ENCODE measurements at regions not wholly inside any gene's neighbourhood (a gene's known extent, or its start where the extent isn't known, plus 50 kb on each side); places are given as distances from the start of the nearest gene placed in this dataset.
"Not testable (repeated sequence)": the region's sequence is repeated elsewhere in the genome, so short reads cannot be mapped to it uniquely, and the experiment has no call there.

- H3K36me3 ChIP-seq (ENCODE audit: control insufficient read depth in 3 of 3, insufficient read depth in 3 of 3, low read length in 3 of 3): no peaks in the 10 kb centered on the region
- no peaks in the 10 kb centered on the region for H3K9me3 ChIP-seq (ENCODE audit: control insufficient read depth in 3 of 3, low read length in 3 of 3)
- H3K27ac ChIP-seq (ENCODE audit: low read depth, low read length): no peak overlapping the region
- H3K4me3 ChIP-seq (ENCODE audit: low read length in 3 of 3): no peak overlapping the region
- H3K4me1 ChIP-seq (ENCODE audit: control insufficient read depth in 3 of 3, insufficient read depth in 3 of 3, low read length in 3 of 3): no peaks in the 10 kb centered on the region
- H3K9ac ChIP-seq (ENCODE audit: low read depth in 1 of 3, low read length in 3 of 3): no peak overlapping the region
- no peaks in the 10 kb centered on the region for H3K27me3 ChIP-seq (ENCODE audit: control insufficient read depth in 3 of 3, insufficient read depth in 3 of 3, low read length in 3 of 3)
These were observed 513.4 kb upstream of the NETO1 start for GRCh38 chr18:73381016-73381698.

- Histone ChIP-seq H3K4me1 (ENCODE audit: control insufficient read depth in 3 of 3, insufficient read depth in 3 of 3, low read length in 3 of 3) (no peaks in the 10 kb centered on the region), H3K9me3 (ENCODE audit: control insufficient read depth in 3 of 3, low read length in 3 of 3) (no peaks in the 10 kb centered on the region), H3K27ac (ENCODE audit: low read depth, low read length) (no peak overlapping the region), H3K9ac (ENCODE audit: low read depth in 1 of 3, low read length in 3 of 3) (no peak overlapping the region), H3K36me3 (ENCODE audit: control insufficient read depth in 3 of 3, insufficient read depth in 3 of 3, low read length in 3 of 3) (no peaks in the 10 kb centered on the region), H3K4me3 (ENCODE audit: low read length in 3 of 3) (no peak overlapping the region), H3K27me3 (ENCODE audit: control insufficient read depth in 3 of 3, insufficient read depth in 3 of 3, low read length in 3 of 3) (no peaks in the 10 kb centered on the region)
These were observed 498.9 kb upstream of the NETO1 start for GRCh38 chr18:73366713-73367112.

DNA sequence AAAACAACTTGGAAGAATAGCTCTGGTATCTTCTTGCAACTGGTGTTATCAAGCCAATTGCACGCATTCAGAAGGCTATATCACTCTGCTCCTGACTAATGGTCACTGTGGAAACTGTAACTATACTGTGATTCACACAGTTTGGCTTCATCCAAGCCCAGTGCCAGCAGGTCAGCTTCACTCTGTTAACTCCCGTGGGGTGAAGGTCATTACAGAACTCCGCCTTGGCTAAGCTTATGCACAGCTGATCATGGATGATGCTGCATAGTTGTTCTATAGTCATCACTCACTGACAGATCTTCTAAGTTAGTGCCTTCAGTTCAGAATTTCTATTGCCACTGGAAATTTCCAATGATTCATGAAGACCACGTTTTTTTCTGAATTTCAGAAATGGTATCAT is 497.2 kb upstream of the NETO1 start:
- Histone ChIP-seq H3K4me3 (ENCODE audit: low read length in 3 of 3) (no peak overlapping the region), H3K9me3 (ENCODE audit: control insufficient read depth in 3 of 3, low read length in 3 of 3) (no peaks in the 10 kb centered on the region), H3K4me1 (ENCODE audit: control insufficient read depth in 3 of 3, insufficient read depth in 3 of 3, low read length in 3 of 3) (no peaks in the 10 kb centered on the region), H3K9ac (ENCODE audit: low read depth in 1 of 3, low read length in 3 of 3) (no peak overlapping the region), H3K36me3 (ENCODE audit: control insufficient read depth in 3 of 3, insufficient read depth in 3 of 3, low read length in 3 of 3) (no peaks in the 10 kb centered on the region), H3K27me3 (ENCODE audit: control insufficient read depth in 3 of 3, insufficient read depth in 3 of 3, low read length in 3 of 3) (no peaks in the 10 kb centered on the region), H3K27ac (ENCODE audit: low read depth, low read length) (no peak overlapping the region)

DNA sequence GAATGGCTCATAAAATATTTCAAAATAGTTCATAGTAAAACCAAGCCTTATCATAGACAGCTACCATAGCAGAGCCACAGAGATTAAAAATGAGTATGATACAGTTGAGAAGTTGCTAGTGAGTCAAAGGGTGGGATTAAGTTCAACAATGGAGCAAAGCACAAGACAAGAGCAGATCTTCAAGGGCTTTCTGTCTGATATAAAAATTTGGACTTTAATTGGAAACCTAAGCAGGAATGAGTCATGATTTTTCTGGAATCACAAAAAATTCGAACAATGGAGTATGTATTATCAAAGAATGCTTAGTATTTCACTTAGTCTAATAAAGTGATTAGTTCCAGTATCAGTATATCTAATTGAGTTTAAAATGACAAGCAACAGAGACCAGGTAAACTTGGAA is 487.3 kb upstream of the NETO1 start:
- no peak overlapping the region for H3K9ac ChIP-seq (ENCODE audit: low read depth in 1 of 3, low read length in 3 of 3)
- no peaks in the 10 kb centered on the region for H3K36me3 ChIP-seq (ENCODE audit: control insufficient read depth in 3 of 3, insufficient read depth in 3 of 3, low read length in 3 of 3)
- H3K27ac ChIP-seq (ENCODE audit: low read depth, low read length): no peak overlapping the region
- no peak overlapping the region for H3K4me3 ChIP-seq (ENCODE audit: low read length in 3 of 3)
- no peaks in the 10 kb centered on the region for H3K9me3 ChIP-seq (ENCODE audit: control insufficient read depth in 3 of 3, low read length in 3 of 3)
- no peaks in the 10 kb centered on the region for H3K4me1 ChIP-seq (ENCODE audit: control insufficient read depth in 3 of 3, insufficient read depth in 3 of 3, low read length in 3 of 3)
- H3K27me3 ChIP-seq (ENCODE audit: control insufficient read depth in 3 of 3, insufficient read depth in 3 of 3, low read length in 3 of 3): no peaks in the 10 kb centered on the region

DNA sequence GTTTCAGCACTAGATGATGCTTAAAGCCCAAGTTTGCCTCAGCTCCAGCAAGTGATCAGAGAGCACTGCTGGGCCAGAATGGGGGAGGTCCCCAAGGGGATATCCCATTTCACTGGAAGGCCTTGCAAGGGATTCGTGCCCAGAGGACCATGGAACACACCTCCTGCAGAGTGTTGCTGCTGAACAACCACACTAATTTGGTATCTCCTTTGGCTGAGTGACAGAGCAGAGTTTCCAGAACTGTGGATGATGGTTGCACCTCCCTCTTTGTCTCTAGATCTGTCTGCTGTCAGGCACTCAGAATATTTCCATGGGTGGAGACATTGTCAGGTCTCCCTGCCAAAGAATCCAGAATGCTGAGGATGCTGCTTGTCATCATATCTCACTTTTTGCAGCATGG is 484.8 kb upstream of the NETO1 start:
- no peaks in the 10 kb centered on the region for H3K27me3 ChIP-seq (ENCODE audit: control insufficient read depth in 3 of 3, insufficient read depth in 3 of 3, low read length in 3 of 3)
- H3K4me1 ChIP-seq (ENCODE audit: control insufficient read depth in 3 of 3, insufficient read depth in 3 of 3, low read length in 3 of 3): no peaks in the 10 kb centered on the region
- no peaks in the 10 kb centered on the region for H3K9me3 ChIP-seq (ENCODE audit: control insufficient read depth in 3 of 3, low read length in 3 of 3)
- H3K9ac ChIP-seq (ENCODE audit: low read depth in 1 of 3, low read length in 3 of 3): no peak overlapping the region
- H3K4me3 ChIP-seq (ENCODE audit: low read length in 3 of 3): no peak overlapping the region
- no peaks in the 10 kb centered on the region for H3K36me3 ChIP-seq (ENCODE audit: control insufficient read depth in 3 of 3, insufficient read depth in 3 of 3, low read length in 3 of 3)
- H3K27ac ChIP-seq (ENCODE audit: low read depth, low read length): no peak overlapping the region

DNA sequence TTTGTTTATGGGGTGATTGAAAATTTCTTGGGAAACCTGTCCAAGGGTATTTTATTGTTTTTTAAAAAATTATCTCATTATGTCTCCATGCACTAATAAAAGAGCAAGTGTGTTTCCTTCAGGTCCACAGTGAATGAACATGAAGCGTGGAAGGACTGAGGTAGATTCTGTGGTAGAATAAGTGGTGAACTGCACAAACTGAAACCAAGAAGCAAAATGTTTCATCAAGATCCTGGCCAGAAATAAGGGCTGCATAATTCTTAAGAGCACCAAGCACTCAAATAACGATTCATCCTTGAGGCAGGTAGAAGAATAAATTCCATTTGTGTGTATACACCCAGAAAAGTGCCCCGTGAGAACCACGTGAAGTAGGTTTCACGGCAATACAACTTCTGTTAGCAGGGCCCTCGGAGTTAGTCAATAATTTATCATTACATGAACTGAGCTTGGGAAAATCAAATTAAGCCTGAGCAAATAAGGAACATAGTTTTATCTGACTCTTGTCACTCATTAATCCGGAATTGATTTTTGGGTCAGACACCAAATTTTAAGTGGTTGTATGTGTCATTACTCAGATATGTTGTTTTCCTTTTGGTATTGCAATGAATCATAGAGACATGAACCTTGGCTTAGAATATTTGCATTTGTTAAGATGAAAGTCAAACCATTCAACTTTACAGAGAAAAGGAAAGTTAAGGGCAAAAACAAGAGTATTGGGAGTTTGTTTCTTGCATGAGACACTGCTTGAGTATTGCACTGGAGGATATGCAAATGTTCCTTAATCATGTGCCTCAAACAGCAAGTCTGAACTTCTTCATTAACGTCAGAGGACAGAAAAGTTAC is 472.6 kb upstream of the NETO1 start:
- H3K9ac ChIP-seq (ENCODE audit: low read depth in 1 of 3, low read length in 3 of 3): no peak overlapping the region
- H3K27ac ChIP-seq (ENCODE audit: low read depth, low read length): no peak overlapping the region

DNA sequence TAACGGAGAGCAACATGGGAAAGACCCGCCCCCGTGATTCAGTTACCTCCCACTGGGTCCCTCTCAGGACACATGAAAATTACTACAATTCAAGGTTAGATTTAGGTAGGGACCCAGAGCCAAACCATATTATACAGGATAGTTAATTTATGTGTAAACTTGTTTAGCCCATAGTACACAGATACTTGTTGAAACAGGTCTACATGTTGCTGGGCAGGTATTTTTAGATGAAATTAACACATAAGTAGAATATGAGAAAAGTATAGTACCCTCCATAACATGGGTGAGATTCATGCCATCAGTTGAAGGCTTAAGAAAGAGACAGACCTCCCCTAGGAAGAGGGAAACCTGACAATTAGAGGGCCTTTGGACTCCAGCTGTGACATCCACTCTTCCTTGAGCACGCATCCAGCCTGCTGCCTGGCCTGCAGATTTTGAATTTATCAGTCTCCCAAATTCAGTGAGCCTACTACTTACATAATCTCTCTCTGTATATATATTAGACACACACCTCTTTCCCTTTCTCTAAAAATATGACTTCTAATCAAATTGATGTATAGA is 463.5 kb upstream of the NETO1 start:
- Histone ChIP-seq H3K4me1 (ENCODE audit: control insufficient read depth in 3 of 3, insufficient read depth in 3 of 3, low read length in 3 of 3) (no peaks in the 10 kb centered on the region), H3K27me3 (ENCODE audit: control insufficient read depth in 3 of 3, insufficient read depth in 3 of 3, low read length in 3 of 3) (no peaks in the 10 kb centered on the region), H3K36me3 (ENCODE audit: control insufficient read depth in 3 of 3, insufficient read depth in 3 of 3, low read length in 3 of 3) (no peaks in the 10 kb centered on the region), H3K9ac (ENCODE audit: low read depth in 1 of 3, low read length in 3 of 3) (no peak overlapping the region), H3K27ac (ENCODE audit: low read depth, low read length) (no peak overlapping the region), H3K9me3 (ENCODE audit: control insufficient read depth in 3 of 3, low read length in 3 of 3) (no peaks in the 10 kb centered on the region), H3K4me3 (ENCODE audit: low read length in 3 of 3) (no peak overlapping the region)

More for the DNA sequence above, 472.6 kb upstream of the NETO1 start:
- Histone ChIP-seq H3K36me3 (ENCODE audit: control insufficient read depth in 3 of 3, insufficient read depth in 3 of 3, low read length in 3 of 3) (no peaks in the 10 kb centered on the region), H3K9me3 (ENCODE audit: control insufficient read depth in 3 of 3, low read length in 3 of 3) (no peaks in the 10 kb centered on the region), H3K4me1 (ENCODE audit: control insufficient read depth in 3 of 3, insufficient read depth in 3 of 3, low read length in 3 of 3) (no peaks in the 10 kb centered on the region), H3K4me3 (ENCODE audit: low read length in 3 of 3) (no peak overlapping the region), H3K27me3 (ENCODE audit: control insufficient read depth in 3 of 3, insufficient read depth in 3 of 3, low read length in 3 of 3) (no peaks in the 10 kb centered on the region)

DNA sequence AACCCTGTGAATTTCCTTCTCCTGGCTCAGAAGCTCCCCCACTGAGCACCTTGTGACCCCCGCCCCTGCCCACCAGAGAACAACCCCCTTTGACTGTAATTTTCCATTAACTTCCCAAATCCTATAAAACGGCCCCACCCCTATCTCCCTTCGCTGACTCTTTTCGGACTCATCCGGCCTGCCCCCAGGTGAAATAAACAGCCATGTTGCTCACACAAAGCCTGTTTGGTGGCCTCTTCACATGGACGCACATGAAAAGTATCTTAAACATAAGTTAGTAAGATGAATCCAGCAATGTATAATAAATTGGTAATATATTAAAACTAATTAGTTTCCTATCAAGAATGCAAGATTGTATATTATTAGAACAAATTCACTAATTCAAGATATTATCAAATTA is 462.3 kb upstream of the NETO1 start:
- H3K36me3 ChIP-seq (ENCODE audit: control insufficient read depth in 3 of 3, insufficient read depth in 3 of 3, low read length in 3 of 3); H3K9ac ChIP-seq (ENCODE audit: low read depth in 1 of 3, low read length in 3 of 3); H3K27ac ChIP-seq (ENCODE audit: low read depth, low read length); H3K4me3 ChIP-seq (ENCODE audit: low read length in 3 of 3); H3K4me1 ChIP-seq (ENCODE audit: control insufficient read depth in 3 of 3, insufficient read depth in 3 of 3, low read length in 3 of 3); H3K27me3 ChIP-seq (ENCODE audit: control insufficient read depth in 3 of 3, insufficient read depth in 3 of 3, low read length in 3 of 3); H3K9me3 ChIP-seq (ENCODE audit: control insufficient read depth in 3 of 3, low read length in 3 of 3): not testable (repeated sequence)

- not testable (repeated sequence) for H3K27me3 ChIP-seq (ENCODE audit: control insufficient read depth in 3 of 3, insufficient read depth in 3 of 3, low read length in 3 of 3); H3K9ac ChIP-seq (ENCODE audit: low read depth in 1 of 3, low read length in 3 of 3); H3K4me3 ChIP-seq (ENCODE audit: low read length in 3 of 3); H3K36me3 ChIP-seq (ENCODE audit: control insufficient read depth in 3 of 3, insufficient read depth in 3 of 3, low read length in 3 of 3); H3K4me1 ChIP-seq (ENCODE audit: control insufficient read depth in 3 of 3, insufficient read depth in 3 of 3, low read length in 3 of 3); H3K27ac ChIP-seq (ENCODE audit: low read depth, low read length); H3K9me3 ChIP-seq (ENCODE audit: control insufficient read depth in 3 of 3, low read length in 3 of 3)
These were observed 456.5 kb upstream of the NETO1 start for GRCh38 chr18:73324187-73324831.

All from skeletal muscle tissue (tissue), 3 donors.